Uterus (tissue), 3 donors: ENCODE measurements at regions not wholly inside any gene's neighbourhood (a gene's known extent, or its start where the extent isn't known, plus 50 kb on each side); places are given as distances from the start of the nearest gene placed in this dataset.
A peak's percentile ranks its signal among the peaks of the same experiment; 100 is the strongest.

ENCODE experiments used
- DNase-seq, 2 donors: peaks; one replicate each; pipeline ENCODE4 v3.0.0-alpha.2; 2019 to 2020
- H3K27ac ChIP-seq, 2 donors: fragments of 200-600 bp; sonication (generic); 1 replicate in 1 of 2; 2 replicates in 1 of 2; pipeline ENCODE4 v1.5.1; 2016 to 2018
- H3K27me3 ChIP-seq, 2 donors: fragments of 200-600 bp; sonication (generic); one replicate each; pipeline ENCODE4 v1.5.1; 2018 to 2019; ENCODE audit warnings: control low read depth in 1 of 2
- H3K36me3 ChIP-seq, 2 donors: fragments of 200-600 bp; sonication (generic); one replicate each; pipeline ENCODE4 v1.5.1; 2019; ENCODE audit warnings: control low read depth in 1 of 2
- H3K4me1 ChIP-seq, 2 donors: fragments of 200-600 bp; sonication (generic); one replicate each; pipeline ENCODE4 v1.5.1; 2018 to 2019; ENCODE audit warnings: control low read depth in 1 of 2
- H3K4me3 ChIP-seq, 2 donors: fragments of 200-600 bp; sonication (generic); 1 replicate in 1 of 2; 2 replicates in 1 of 2; pipeline ENCODE4 v1.5.1; 2018 to 2019; ENCODE audit warnings: mild to moderate bottlenecking in 1 of 2
- H3K9me3 ChIP-seq, 2 donors: fragments of 200-600 bp; sonication (generic); one replicate each; pipeline ENCODE4 v1.5.1; 2019; ENCODE audit warnings: control low read depth in 1 of 2
- POLR2A ChIP-seq, 2 donors: fragments of 450-650 bp; IDR thresholded peaks; one replicate each; pipeline ENCODE4 v1.6.1; 2016; ENCODE audit warnings: antibody characterized with exemption in 2 of 2, mild to moderate bottlenecking in 1 of 2, moderate library complexity in 1 of 2
- intact Hi-C: fragments of 100-400 bp; cut with DNase I; formaldehyde crosslinking; loops from one replicate; pipeline ENCODE4 v1.15.1; 2023; ENCODE audit warnings: low total_unique reads
- TF ChIP-seq, protein P1 (sequence below), 4 experiments: fragments of 200-600 bp in 2 of 4; fragments of 450-650 bp in 2 of 4; sonication (generic) in 2 of 4; IDR thresholded peaks; one replicate each; pipeline ENCODE4 v1.5.1; 2016 to 2019; ENCODE audit warnings: antibody characterized with exemption in 4 of 4, mild to moderate bottlenecking in 2 of 4, moderate library complexity in 1 of 4
- donor health status: DM: yes; HTN: yes; CAD: no.

DNA sequence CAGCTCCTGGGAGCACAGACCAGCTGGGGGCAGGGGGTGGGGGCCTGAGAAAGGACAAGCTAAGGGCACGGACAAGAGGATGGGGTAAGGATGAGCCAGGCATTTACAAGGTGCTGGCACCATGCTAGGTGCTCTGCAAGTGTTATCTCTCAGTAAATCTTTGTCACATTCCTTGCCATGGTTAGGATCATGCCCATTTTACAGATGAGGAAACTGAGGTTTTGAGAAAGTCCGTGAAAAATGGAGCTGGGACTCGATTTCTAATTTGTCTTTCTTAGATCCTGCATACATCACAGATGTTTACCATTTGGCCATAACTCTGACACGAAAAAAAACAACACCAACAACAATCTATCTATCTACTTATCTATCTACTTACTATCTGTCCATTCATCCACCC is 429.7 kb downstream of the MIAT start:
- no peaks in the 10 kb centered on the region for H3K27me3 ChIP-seq
- no peak overlapping the region for H3K27ac ChIP-seq
- no peak for DNase-seq
- intact Hi-C loops = no loop called here
- no peaks in the 10 kb centered on the region for H3K36me3 ChIP-seq
- H3K4me1 ChIP-seq = no peaks in the 10 kb centered on the region
- H3K9me3 ChIP-seq = no peaks in the 10 kb centered on the region
- no peak overlapping the region for H3K4me3 ChIP-seq
- TF ChIP-seq POLR2A (IDR thresholded peaks at IDR 0.05) = no peak
- TF ChIP-seq, protein P1, sequence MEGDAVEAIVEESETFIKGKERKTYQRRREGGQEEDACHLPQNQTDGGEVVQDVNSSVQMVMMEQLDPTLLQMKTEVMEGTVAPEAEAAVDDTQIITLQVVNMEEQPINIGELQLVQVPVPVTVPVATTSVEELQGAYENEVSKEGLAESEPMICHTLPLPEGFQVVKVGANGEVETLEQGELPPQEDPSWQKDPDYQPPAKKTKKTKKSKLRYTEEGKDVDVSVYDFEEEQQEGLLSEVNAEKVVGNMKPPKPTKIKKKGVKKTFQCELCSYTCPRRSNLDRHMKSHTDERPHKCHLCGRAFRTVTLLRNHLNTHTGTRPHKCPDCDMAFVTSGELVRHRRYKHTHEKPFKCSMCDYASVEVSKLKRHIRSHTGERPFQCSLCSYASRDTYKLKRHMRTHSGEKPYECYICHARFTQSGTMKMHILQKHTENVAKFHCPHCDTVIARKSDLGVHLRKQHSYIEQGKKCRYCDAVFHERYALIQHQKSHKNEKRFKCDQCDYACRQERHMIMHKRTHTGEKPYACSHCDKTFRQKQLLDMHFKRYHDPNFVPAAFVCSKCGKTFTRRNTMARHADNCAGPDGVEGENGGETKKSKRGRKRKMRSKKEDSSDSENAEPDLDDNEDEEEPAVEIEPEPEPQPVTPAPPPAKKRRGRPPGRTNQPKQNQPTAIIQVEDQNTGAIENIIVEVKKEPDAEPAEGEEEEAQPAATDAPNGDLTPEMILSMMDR (IDR thresholded peaks at IDR 0.05) = no peak

DNA sequence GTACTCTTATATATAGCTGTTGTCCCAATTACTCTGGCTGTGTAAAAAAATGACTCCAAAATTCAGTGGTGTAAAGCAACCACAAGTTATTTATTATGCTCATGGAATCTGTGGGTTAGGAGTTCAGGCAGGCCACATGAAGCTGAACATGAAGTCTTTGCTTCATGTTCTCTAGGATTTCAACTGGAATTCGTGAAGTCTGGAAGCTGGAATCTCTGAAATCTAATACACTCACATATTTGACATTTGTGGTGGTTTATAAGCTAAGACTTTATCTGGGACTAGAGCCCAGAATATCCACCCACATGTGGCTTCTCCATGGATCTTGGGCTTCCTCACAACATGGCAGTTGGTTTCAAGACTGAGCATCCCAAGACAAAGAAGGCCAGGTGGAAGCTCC is 430.6 kb downstream of the MIAT start:
- no peaks in the 10 kb centered on the region for H3K4me1 ChIP-seq
- intact Hi-C loops = no loop called here

DNA sequence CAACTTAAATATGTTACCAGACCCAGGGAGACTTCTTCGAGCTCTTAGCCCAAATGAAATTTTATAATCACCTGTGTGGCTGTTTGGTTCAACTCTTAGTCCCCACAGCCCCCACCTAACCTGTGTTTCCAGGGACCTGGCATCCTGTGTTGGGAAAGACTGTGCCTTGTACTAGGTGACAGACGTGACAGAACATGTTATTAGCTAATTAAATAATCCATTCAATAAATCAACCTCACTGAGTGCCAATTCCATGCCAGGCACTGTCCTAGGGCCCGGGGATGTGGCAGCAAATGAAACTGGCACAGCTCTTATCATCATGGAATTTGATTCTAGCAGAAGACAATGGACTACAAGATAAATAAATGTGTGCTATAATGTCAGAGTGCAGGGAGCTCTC is 431.9 kb downstream of the MIAT start:
- H3K4me3 ChIP-seq = no peak overlapping the region
- no peaks in the 10 kb centered on the region for H3K9me3 ChIP-seq
- no peaks in the 10 kb centered on the region for H3K4me1 ChIP-seq
- intact Hi-C loops = no loop called here
- no peaks in the 10 kb centered on the region for H3K36me3 ChIP-seq
- H3K27me3 ChIP-seq = no peaks in the 10 kb centered on the region
- TF ChIP-seq, protein P1 (IDR thresholded peaks at IDR 0.05) = no peak
- no peak for TF ChIP-seq POLR2A (IDR thresholded peaks at IDR 0.05)
- H3K27ac ChIP-seq = no peak overlapping the region
- DNase-seq = no peak

More for the DNA sequence above, 430.6 kb downstream of the MIAT start:
- Histone ChIP-seq H3K27ac (no peak overlapping the region), H3K9me3 (no peaks in the 10 kb centered on the region), H3K4me3 (no peak overlapping the region), H3K27me3 (no peaks in the 10 kb centered on the region), H3K36me3 (no peaks in the 10 kb centered on the region)
- TF ChIP-seq POLR2A (IDR thresholded peaks at IDR 0.05) = no peak
- TF ChIP-seq, protein P1 (IDR thresholded peaks at IDR 0.05) = no peak
- DNase-seq = no peak

DNA sequence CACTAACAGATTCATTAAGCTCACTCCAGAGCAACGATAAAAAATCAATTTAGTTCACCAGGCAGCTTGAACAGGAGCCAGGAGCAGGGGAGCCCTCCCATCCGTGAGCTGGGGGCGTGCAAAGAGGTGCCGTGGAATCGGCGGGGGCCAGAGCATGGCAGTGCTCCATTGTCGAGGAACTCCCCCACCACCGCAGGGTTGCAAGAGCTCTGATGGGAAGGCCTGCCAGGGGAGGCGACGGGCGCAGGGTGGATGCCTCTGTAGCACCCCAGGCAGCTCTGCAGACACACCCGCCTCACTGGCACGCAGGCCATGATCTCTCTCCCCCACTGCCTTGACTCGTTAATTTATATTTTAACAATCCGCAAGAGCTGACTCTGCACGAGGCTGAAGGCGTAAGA is 433.2 kb downstream of the MIAT start:
- no peaks in the 10 kb centered on the region for H3K9me3 ChIP-seq
- no peak overlapping the region for H3K27ac ChIP-seq
- intact Hi-C loops = no loop called here
- peak in 1 of 2 donors; percentile 46 for DNase-seq
- H3K4me1 ChIP-seq = no peaks in the 10 kb centered on the region
- H3K36me3 ChIP-seq = no peaks in the 10 kb centered on the region
- no peak for TF ChIP-seq POLR2A (IDR thresholded peaks at IDR 0.05)
- TF ChIP-seq, protein P1 (IDR thresholded peaks at IDR 0.05) = no peak
- no peak overlapping the region for H3K4me3 ChIP-seq
- H3K27me3 ChIP-seq = no peaks in the 10 kb centered on the region

DNA sequence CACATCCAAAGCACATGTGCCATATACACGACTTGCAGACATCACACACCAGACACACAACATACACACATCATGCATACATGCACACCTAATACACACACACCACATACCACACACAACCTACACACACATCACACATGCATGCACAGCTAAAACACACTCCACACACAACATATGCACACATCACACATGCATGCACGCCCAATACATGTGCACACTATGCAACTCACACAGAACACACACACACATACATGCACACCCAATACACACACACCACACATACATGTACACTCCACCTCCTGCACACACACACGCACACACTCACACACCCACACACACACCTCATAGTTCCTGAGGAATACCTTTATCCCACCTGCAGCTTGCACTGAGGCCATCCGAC is 436.0 kb downstream of the MIAT start:
- no peak for DNase-seq
- H3K4me3 ChIP-seq = no peak overlapping the region
- H3K27me3 ChIP-seq = no peaks in the 10 kb centered on the region
- no peaks in the 10 kb centered on the region for H3K4me1 ChIP-seq
- TF ChIP-seq POLR2A (IDR thresholded peaks at IDR 0.05) = no peak
- TF ChIP-seq, protein P1 (IDR thresholded peaks at IDR 0.05) = no peak
- no peak overlapping the region for H3K27ac ChIP-seq
- H3K9me3 ChIP-seq = no peaks in the 10 kb centered on the region
- no peaks in the 10 kb centered on the region for H3K36me3 ChIP-seq
- intact Hi-C loops = no loop called here
